ENCODE measurements at regions not wholly inside any gene's neighbourhood (a gene's known extent, or its start where the extent isn't known, plus 50 kb on each side); places are given as distances from the start of the nearest gene placed in this dataset.

DNA sequence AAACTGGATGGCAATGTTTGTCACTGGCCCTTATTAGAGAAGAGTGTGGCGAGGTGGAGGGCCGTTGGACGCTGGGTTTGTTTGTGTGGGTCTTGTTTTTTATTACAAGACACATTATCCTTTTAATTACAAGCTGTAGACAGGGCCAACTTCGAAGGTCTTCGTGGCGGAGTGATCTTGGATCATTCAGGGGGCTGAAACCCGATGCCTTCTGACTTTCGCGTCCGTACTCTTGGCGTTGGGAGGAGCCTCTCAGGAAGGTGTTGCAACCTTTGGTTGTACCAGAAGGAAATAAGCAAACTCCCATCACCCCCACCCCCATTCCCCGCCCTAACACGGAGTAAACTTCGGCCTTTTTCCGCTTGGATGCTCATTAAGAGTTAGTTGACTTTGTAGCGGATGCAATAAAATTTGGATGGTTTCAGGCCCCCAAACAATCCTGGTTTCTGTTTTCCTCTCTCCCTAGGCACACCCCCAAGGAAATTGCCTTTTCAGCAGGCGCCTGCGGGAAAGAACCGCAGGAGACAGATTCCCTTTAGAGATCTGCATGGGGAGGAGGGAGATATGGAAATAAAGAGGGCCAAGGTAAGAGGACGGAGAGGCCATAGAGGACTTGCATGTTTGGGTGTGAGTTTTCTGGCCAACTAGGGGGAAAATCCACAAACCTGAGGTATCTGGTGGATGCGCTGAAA is 294.5 kb upstream of the NFE2L3 start:
- TF ChIP-seq CTCF (IDR thresholded peaks at IDR 0.05 in 2 of 3, conservative IDR thresholded peaks at IDR 0.05 in 1 of 3; ENCODE audit: borderline replicate concordance in 1 of 3, insufficient read depth in 1 of 3, low read depth in 2 of 3, low read length in 2 of 3): no peak
- TF ChIP-seq EGR1 (IDR thresholded peaks at IDR 0.05; ENCODE audit: low read depth): no peak
- TF ChIP-seq EZH2 (IDR thresholded peaks at IDR 0.05): no peak

Measured in HCT116 (cell line).